ENCODE measurements at regions not wholly inside any gene's neighbourhood (a gene's known extent, or its start where the extent isn't known, plus 50 kb on each side); places are given as distances from the start of the nearest gene placed in this dataset.

- intact Hi-C loops (cut with DNase I; ENCODE audit: low total_unique reads): no loop called here
- no peaks in the 10 kb centered on the region for H3K9me3 ChIP-seq
- 18 to 36% methylated on average over 4 of the region's 4 CpGs for WGBS, 2 donors
- no peaks in the 10 kb centered on the region for H3K27me3 ChIP-seq
- no peak overlapping the region for H3K4me3 ChIP-seq
- peak overlapping the region in 1 of 2 donors; percentile 13 for H3K27ac ChIP-seq
- no peak for TF ChIP-seq CTCF (IDR thresholded peaks at IDR 0.05)
- no peak for TF ChIP-seq POLR2A (IDR thresholded peaks at IDR 0.05)
- DNase-seq: peak; percentile 28
- no peaks in the 10 kb centered on the region for H3K36me3 ChIP-seq (ENCODE audit: low read depth, missing control alignments)
- H3K4me1 ChIP-seq: no peaks in the 10 kb centered on the region
Measured at GRCh38 chr13:77991003-77991402, 72.4 kb upstream of the EDNRB start.

GRCh38 chr13:77989281-77989680, 70.7 kb upstream of the EDNRB start:
- H3K27me3 ChIP-seq: no peaks in the 10 kb centered on the region
- H3K4me3 ChIP-seq: no peak overlapping the region
- intact Hi-C loops (cut with DNase I; ENCODE audit: low total_unique reads): no loop called here
- H3K4me1 ChIP-seq: no peaks in the 10 kb centered on the region
- WGBS, 2 donors: 80 to 84% methylated on average over 2 of the region's 2 CpGs
- no peak overlapping the region for H3K27ac ChIP-seq
- DNase-seq: no peak
- no peaks in the 10 kb centered on the region for H3K36me3 ChIP-seq (ENCODE audit: low read depth, missing control alignments)
- TF ChIP-seq CTCF (IDR thresholded peaks at IDR 0.05) (no peak), POLR2A (IDR thresholded peaks at IDR 0.05) (no peak)
- H3K9me3 ChIP-seq: no peaks in the 10 kb centered on the region

- WGBS, 2 donors: 64 to 69% methylated on average over 2 of the region's 2 CpGs
- H3K4me3 ChIP-seq: no peak overlapping the region
- no peaks in the 10 kb centered on the region for H3K9me3 ChIP-seq
- TF ChIP-seq POLR2A (IDR thresholded peaks at IDR 0.05) (no peak), CTCF (IDR thresholded peaks at IDR 0.05) (no peak)
- no peaks in the 10 kb centered on the region for H3K36me3 ChIP-seq (ENCODE audit: low read depth, missing control alignments)
- no peaks in the 10 kb centered on the region for H3K27me3 ChIP-seq
- intact Hi-C loops (cut with DNase I; ENCODE audit: low total_unique reads): no loop called here
- H3K27ac ChIP-seq: no peak overlapping the region
- no peaks in the 10 kb centered on the region for H3K4me1 ChIP-seq
- DNase-seq: no peak
Measured at GRCh38 chr13:77988355-77988754, 69.7 kb upstream of the EDNRB start.

GRCh38 chr13:77986713-77987112, 68.1 kb upstream of the EDNRB start:
- H3K36me3 ChIP-seq (ENCODE audit: low read depth, missing control alignments): no peaks in the 10 kb centered on the region
- no peaks in the 10 kb centered on the region for H3K9me3 ChIP-seq
- intact Hi-C loops (cut with DNase I; ENCODE audit: low total_unique reads): no loop called here
- H3K4me3 ChIP-seq: no peak overlapping the region
- DNase-seq: no peak
- H3K4me1 ChIP-seq: no peaks in the 10 kb centered on the region
- H3K27ac ChIP-seq: no peak overlapping the region
- WGBS, 2 donors: 78 to 86% methylated on average over 1 to 5 of the region's 5 CpGs
- TF ChIP-seq POLR2A (IDR thresholded peaks at IDR 0.05): no peak
- no peak for TF ChIP-seq CTCF (IDR thresholded peaks at IDR 0.05)
- H3K27me3 ChIP-seq: no peaks in the 10 kb centered on the region

GRCh38 chr13:77985866-77986636, 67.4 kb upstream of the EDNRB start:
- no peak for DNase-seq
- WGBS, 2 donors: 59 to 72% methylated on average over 3 of the region's 3 CpGs

More at GRCh38 chr13:77985866-77986636, 67.4 kb upstream of the EDNRB start:
- intact Hi-C loops (cut with DNase I; ENCODE audit: low total_unique reads): no loop called here
- no peaks in the 10 kb centered on the region for H3K9me3 ChIP-seq
- TF ChIP-seq POLR2A (IDR thresholded peaks at IDR 0.05) (no peak), CTCF (IDR thresholded peaks at IDR 0.05) (no peak)
- no peaks in the 10 kb centered on the region for H3K36me3 ChIP-seq (ENCODE audit: low read depth, missing control alignments)
- no peak overlapping the region for H3K27ac ChIP-seq
- H3K4me3 ChIP-seq: no peak overlapping the region
- H3K4me1 ChIP-seq: no peaks in the 10 kb centered on the region
- no peaks in the 10 kb centered on the region for H3K27me3 ChIP-seq
